ENCODE measurements at regions not wholly inside any gene's neighbourhood (a gene's known extent, or its start where the extent isn't known, plus 50 kb on each side); places are given as distances from the start of the nearest gene placed in this dataset.

DNA sequence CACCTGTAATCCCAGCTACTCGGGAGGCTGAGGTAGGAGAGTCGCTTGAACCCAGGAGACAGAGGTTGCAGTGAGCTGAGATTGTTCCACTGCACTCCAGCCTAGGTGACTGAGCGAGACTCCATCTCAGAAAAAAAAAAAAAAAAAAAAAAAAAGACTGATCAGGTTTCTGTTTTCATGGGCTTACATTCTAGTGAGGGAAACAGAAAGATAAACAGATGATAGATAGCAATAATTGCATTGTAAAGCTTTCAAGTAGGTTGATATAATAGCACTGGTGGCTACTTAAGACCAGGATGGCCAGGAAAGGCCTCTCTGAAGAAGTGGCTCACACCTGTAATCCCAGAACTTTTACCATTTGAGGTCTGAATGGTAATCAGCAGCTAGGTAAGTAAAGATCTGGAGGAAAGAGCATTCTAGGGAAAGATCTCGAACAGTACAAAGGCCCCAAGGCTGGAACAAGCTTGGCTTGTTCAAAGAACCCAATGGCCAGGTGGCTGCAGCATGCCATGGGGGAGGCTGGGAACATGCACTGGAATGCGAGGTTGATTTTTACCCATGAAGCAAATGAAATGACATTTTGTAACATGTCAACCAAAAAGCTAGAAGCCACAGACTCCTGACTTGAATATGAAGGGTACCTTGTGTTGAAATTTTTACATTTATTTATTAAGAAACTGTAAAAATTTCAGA, 108.3 kb upstream of the DHX40 start:
- Histone ChIP-seq H3K27me3 (replicated peaks; ENCODE audit: insufficient read depth, low read length) (no peaks in the 10 kb centered on the region), H3K4me3 (ENCODE audit: low read length) (no peak overlapping the region), H3K9me2 (replicated peaks; ENCODE audit: insufficient read depth, low read length) (no peaks in the 10 kb centered on the region), H3K4me1 (ENCODE audit: low read length) (no peaks in the 10 kb centered on the region), H3K79me2 (ENCODE audit: low read length) (no peaks in the 10 kb centered on the region), H2AFZ (ENCODE audit: low read length) (no peak overlapping the region), H3K36me3 (replicated peaks; ENCODE audit: insufficient read depth, low read length) (no peaks in the 10 kb centered on the region), H4K20me1 (ENCODE audit: insufficient read depth, low read length) (no peaks in the 10 kb centered on the region), H3K9me3 (replicated peaks; ENCODE audit: insufficient read depth, low read length) (no peaks in the 10 kb centered on the region), H3K27ac (ENCODE audit: low read length) (no peak overlapping the region), H3K4me2 (ENCODE audit: low read depth, low read length) (no peak overlapping the region), H3K9ac (ENCODE audit: low read length) (no peak overlapping the region), H3F3A (ENCODE audit: insufficient read depth, low read length) (no peaks in the 10 kb centered on the region)
- DNase-seq: no peak
- TF ChIP-seq, protein P1, sequence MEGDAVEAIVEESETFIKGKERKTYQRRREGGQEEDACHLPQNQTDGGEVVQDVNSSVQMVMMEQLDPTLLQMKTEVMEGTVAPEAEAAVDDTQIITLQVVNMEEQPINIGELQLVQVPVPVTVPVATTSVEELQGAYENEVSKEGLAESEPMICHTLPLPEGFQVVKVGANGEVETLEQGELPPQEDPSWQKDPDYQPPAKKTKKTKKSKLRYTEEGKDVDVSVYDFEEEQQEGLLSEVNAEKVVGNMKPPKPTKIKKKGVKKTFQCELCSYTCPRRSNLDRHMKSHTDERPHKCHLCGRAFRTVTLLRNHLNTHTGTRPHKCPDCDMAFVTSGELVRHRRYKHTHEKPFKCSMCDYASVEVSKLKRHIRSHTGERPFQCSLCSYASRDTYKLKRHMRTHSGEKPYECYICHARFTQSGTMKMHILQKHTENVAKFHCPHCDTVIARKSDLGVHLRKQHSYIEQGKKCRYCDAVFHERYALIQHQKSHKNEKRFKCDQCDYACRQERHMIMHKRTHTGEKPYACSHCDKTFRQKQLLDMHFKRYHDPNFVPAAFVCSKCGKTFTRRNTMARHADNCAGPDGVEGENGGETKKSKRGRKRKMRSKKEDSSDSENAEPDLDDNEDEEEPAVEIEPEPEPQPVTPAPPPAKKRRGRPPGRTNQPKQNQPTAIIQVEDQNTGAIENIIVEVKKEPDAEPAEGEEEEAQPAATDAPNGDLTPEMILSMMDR (IDR thresholded peaks at IDR 0.05; ENCODE audit: low read length): no peak
- TF ChIP-seq EZH2 (optimal IDR thresholded peaks at IDR 0.05; ENCODE audit: low read depth, low read length) (no peak), EZH2phosphoT487 (IDR thresholded peaks at IDR 0.05; ENCODE audit: low read length) (no peak)

DNA sequence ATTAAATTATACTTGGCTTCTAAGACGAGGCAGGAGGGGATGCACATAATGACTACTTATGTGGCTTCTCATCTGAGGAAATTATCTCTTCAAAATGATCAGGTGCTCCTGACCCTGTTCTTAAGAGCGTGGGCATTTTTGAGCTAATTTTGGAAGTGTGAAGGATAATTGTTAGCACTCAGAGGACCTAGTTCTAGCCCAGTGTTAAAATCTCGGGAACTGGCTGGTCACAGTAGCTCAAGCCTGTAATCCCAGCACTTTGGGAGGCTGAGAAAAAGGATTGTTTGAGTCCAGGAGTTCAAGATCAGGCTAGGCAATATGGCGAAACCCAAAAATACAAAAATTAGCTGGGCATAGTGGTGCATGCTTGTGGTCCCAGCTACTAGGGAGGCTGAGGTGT, 103.0 kb upstream of the DHX40 start:
- H3K9me2 ChIP-seq (replicated peaks; ENCODE audit: insufficient read depth, low read length): no peaks in the 10 kb centered on the region
- no peaks in the 10 kb centered on the region for H3K9me3 ChIP-seq (replicated peaks; ENCODE audit: insufficient read depth, low read length)
- no peak overlapping the region for H3K4me3 ChIP-seq (ENCODE audit: low read length)
- H3K27ac ChIP-seq (ENCODE audit: low read length): no peak overlapping the region
- H2AFZ ChIP-seq (ENCODE audit: low read length): no peak overlapping the region
- H3K79me2 ChIP-seq (ENCODE audit: low read length): no peaks in the 10 kb centered on the region
- DNase-seq: no peak
- TF ChIP-seq, protein P1 (IDR thresholded peaks at IDR 0.05; ENCODE audit: low read length): no peak
- no peak for TF ChIP-seq EZH2phosphoT487 (IDR thresholded peaks at IDR 0.05; ENCODE audit: low read length)
- H4K20me1 ChIP-seq (ENCODE audit: insufficient read depth, low read length): no peaks in the 10 kb centered on the region
- no peaks in the 10 kb centered on the region for H3F3A ChIP-seq (ENCODE audit: insufficient read depth, low read length)
- no peak overlapping the region for H3K9ac ChIP-seq (ENCODE audit: low read length)
- no peak overlapping the region for H3K4me2 ChIP-seq (ENCODE audit: low read depth, low read length)
- no peaks in the 10 kb centered on the region for H3K36me3 ChIP-seq (replicated peaks; ENCODE audit: insufficient read depth, low read length)
- no peaks in the 10 kb centered on the region for H3K27me3 ChIP-seq (replicated peaks; ENCODE audit: insufficient read depth, low read length)
- H3K4me1 ChIP-seq (ENCODE audit: low read length): no peaks in the 10 kb centered on the region

DNA sequence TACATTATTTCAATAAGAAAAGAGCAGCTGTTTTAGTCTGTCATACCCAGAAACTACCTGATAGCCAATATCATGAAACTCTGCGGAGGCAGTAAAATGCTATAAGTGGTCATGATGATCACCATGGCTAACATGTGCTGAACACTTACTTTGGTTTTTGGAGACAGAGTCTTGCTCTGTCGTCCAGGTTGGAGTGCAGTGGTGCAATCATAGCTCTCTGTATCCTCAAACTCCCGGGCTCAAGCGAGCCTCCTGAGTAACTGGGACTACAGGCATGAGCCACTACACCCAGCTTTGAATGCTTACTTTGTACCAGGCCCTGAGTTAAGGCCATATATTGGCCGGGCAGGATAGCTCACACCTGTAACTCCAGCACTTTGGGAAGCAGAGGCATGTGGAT, 101.2 kb upstream of the DHX40 start:
- Histone ChIP-seq H3K27me3 (replicated peaks; ENCODE audit: insufficient read depth, low read length) (no peaks in the 10 kb centered on the region), H4K20me1 (ENCODE audit: insufficient read depth, low read length) (no peaks in the 10 kb centered on the region), H3K4me3 (ENCODE audit: low read length) (no peak overlapping the region), H3F3A (ENCODE audit: insufficient read depth, low read length) (no peaks in the 10 kb centered on the region), H3K4me1 (ENCODE audit: low read length) (no peaks in the 10 kb centered on the region), H3K36me3 (replicated peaks; ENCODE audit: insufficient read depth, low read length) (no peaks in the 10 kb centered on the region), H3K9me2 (replicated peaks; ENCODE audit: insufficient read depth, low read length) (no peaks in the 10 kb centered on the region), H3K9me3 (replicated peaks; ENCODE audit: insufficient read depth, low read length) (no peaks in the 10 kb centered on the region), H3K9ac (ENCODE audit: low read length) (no peak overlapping the region), H3K79me2 (ENCODE audit: low read length) (no peaks in the 10 kb centered on the region), H2AFZ (ENCODE audit: low read length) (no peak overlapping the region), H3K27ac (ENCODE audit: low read length) (no peak overlapping the region), H3K4me2 (ENCODE audit: low read depth, low read length) (no peak overlapping the region)
- DNase-seq: no peak
- TF ChIP-seq EZH2phosphoT487 (IDR thresholded peaks at IDR 0.05; ENCODE audit: low read length) (no peak), EZH2 (optimal IDR thresholded peaks at IDR 0.05; ENCODE audit: low read depth, low read length) (no peak)
- TF ChIP-seq, protein P1 (IDR thresholded peaks at IDR 0.05; ENCODE audit: low read length): no peak

Data from MM.1S (cell line).